ENCODE measurements at regions not wholly inside any gene's neighbourhood (a gene's known extent, or its start where the extent isn't known, plus 50 kb on each side); places are given as distances from the start of the nearest gene placed in this dataset.

DNA sequence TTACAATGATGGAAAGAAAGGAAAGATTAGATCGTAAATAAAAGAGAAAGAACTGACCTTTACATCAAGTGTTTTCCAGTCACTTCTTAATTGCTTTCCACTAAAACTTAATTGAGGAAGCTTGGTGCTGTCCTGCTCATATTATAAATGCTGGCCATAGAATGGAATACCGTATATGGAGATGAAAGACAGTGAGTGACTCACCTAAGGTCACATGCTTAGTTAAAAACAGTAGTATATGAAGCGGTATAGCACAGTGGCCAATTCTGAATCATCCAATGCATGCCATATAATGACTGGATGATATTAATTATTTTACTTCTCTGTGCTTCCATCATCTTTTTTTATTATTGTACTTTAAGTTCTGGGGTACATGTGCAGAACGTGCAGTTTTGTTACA, 482.4 kb upstream of the SGCD start:
- H3K27me3 ChIP-seq (ENCODE audit: insufficient read depth in 3 of 3, low read length in 2 of 3) = no peaks in the 10 kb centered on the region
- TF ChIP-seq, protein P1, sequence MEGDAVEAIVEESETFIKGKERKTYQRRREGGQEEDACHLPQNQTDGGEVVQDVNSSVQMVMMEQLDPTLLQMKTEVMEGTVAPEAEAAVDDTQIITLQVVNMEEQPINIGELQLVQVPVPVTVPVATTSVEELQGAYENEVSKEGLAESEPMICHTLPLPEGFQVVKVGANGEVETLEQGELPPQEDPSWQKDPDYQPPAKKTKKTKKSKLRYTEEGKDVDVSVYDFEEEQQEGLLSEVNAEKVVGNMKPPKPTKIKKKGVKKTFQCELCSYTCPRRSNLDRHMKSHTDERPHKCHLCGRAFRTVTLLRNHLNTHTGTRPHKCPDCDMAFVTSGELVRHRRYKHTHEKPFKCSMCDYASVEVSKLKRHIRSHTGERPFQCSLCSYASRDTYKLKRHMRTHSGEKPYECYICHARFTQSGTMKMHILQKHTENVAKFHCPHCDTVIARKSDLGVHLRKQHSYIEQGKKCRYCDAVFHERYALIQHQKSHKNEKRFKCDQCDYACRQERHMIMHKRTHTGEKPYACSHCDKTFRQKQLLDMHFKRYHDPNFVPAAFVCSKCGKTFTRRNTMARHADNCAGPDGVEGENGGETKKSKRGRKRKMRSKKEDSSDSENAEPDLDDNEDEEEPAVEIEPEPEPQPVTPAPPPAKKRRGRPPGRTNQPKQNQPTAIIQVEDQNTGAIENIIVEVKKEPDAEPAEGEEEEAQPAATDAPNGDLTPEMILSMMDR (IDR thresholded peaks at IDR 0.05) = no peak
- no peaks in the 10 kb centered on the region for H3K4me1 ChIP-seq
- DNase-seq (no peak), ATAC-seq (no peak)
- 80 to 86% (median 83%) methylated on average over 4 of the region's 4 CpGs for WGBS, 3 donors
- no peaks in the 10 kb centered on the region for H3K36me3 ChIP-seq (ENCODE audit: insufficient read depth in 1 of 2, low read depth in 1 of 2)
- H3K9me3 ChIP-seq = no peaks in the 10 kb centered on the region
- intact Hi-C loops (cut with DNase I) = no loop called here
- H3K27ac ChIP-seq = no peak overlapping the region
- no peak overlapping the region for H3K4me3 ChIP-seq

DNA sequence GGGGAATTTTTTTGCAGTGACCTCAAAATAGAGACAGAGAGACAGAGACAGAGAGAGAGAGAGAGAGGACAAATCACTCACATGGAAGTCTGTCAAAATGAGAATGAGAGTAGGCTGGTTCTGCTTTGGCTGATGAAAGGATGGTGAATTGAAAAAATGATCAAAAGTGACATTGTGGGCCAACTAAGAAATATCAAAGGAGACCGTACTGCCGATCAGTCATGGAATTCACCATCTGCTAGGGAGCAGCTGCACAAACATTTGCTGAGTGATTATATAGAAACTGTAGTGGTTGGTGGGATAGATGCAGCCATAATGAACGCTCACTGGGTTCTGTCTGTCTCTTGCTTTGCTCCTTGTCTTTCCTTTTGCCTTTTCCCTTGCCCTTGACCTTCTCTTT, 476.6 kb upstream of the SGCD start:
- no peaks in the 10 kb centered on the region for H3K27me3 ChIP-seq (ENCODE audit: insufficient read depth in 3 of 3, low read length in 2 of 3)
- ATAC-seq (no peak), DNase-seq (no peak)
- no peaks in the 10 kb centered on the region for H3K9me3 ChIP-seq
- 36 to 52% (median 51%) methylated on average over 3 of the region's 3 CpGs for WGBS, 3 donors
- no peak overlapping the region for H3K27ac ChIP-seq
- TF ChIP-seq, protein P1 (IDR thresholded peaks at IDR 0.05) = no peak
- H3K36me3 ChIP-seq (ENCODE audit: insufficient read depth in 1 of 2, low read depth in 1 of 2) = no peaks in the 10 kb centered on the region
- H3K4me1 ChIP-seq = no peaks in the 10 kb centered on the region
- H3K4me3 ChIP-seq = no peak overlapping the region
- intact Hi-C loops (cut with DNase I) = no loop called here

DNA sequence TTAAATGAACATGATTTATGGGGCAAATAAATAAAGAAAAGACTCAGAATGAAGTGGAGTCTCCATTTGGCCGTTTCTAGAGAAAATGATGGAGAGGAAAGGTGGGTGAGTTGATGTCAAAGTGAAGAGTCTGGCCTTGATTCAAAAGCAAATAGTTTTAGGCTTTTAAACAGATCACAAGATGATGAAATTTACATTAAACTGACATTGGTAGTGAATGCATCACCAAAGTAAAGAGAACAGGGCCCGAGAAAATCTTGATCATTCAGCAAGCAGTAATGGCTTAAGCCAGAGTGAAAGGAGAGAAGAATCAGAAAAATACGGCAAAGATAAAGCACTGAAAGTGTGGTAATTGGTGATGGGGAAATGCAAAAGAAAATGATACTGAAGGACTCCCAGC, 460.0 kb upstream of the SGCD start:
- ATAC-seq = no peak

DNA sequence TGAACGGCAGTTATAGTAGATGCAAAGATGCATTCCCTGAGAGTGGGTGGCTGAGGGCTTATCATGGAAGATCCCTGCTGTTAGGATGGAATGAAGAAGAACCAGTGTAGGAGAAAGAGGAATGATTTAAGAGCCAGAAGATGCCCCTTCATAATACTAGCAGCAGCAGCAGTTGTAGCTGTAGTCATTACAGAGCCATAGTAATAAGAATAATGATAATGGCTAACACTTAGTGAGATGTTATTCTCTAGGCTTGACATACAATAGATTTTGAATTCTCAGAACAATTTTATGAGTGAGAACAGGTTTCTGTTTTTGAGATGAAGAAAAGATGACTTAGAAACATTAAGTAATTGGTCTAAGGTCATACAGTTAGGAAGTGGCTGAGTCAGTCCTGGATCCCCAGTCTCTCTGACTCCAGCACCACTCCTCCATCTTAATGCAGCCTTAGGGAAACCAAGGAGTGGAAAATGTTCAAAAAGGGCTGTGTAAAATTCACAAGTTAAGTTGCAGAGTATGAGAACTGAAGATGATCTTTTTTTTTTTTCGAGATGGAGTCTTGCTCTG, 459.4 kb upstream of the SGCD start:
- intact Hi-C loops (cut with DNase I) = no loop called here
- Histone ChIP-seq H3K9me3 (no peaks in the 10 kb centered on the region), H3K4me3 (no peak overlapping the region), H3K27me3 (ENCODE audit: insufficient read depth in 3 of 3, low read length in 2 of 3) (no peaks in the 10 kb centered on the region), H3K27ac (no peak overlapping the region), H3K4me1 (no peaks in the 10 kb centered on the region), H3K36me3 (ENCODE audit: insufficient read depth in 1 of 2, low read depth in 1 of 2) (no peaks in the 10 kb centered on the region)
- ATAC-seq (no peak), DNase-seq (no peak)
- 85 to 90% (median 88%) methylated on average over 2 of the region's 2 CpGs for WGBS, 3 donors
- TF ChIP-seq, protein P1 (IDR thresholded peaks at IDR 0.05) = no peak

More for the DNA sequence above, 460.0 kb upstream of the SGCD start:
- 72 to 78% (median 74%) methylated on average over 3 of the region's 3 CpGs for WGBS, 3 donors
- Histone ChIP-seq H3K27me3 (ENCODE audit: insufficient read depth in 3 of 3, low read length in 2 of 3) (no peaks in the 10 kb centered on the region), H3K4me3 (no peak overlapping the region), H3K9me3 (no peaks in the 10 kb centered on the region), H3K4me1 (no peaks in the 10 kb centered on the region), H3K36me3 (ENCODE audit: insufficient read depth in 1 of 2, low read depth in 1 of 2) (no peaks in the 10 kb centered on the region), H3K27ac (no peak overlapping the region)
- DNase-seq = no peak
- TF ChIP-seq, protein P1 (IDR thresholded peaks at IDR 0.05) = no peak
- intact Hi-C loops (cut with DNase I) = no loop called here

DNA sequence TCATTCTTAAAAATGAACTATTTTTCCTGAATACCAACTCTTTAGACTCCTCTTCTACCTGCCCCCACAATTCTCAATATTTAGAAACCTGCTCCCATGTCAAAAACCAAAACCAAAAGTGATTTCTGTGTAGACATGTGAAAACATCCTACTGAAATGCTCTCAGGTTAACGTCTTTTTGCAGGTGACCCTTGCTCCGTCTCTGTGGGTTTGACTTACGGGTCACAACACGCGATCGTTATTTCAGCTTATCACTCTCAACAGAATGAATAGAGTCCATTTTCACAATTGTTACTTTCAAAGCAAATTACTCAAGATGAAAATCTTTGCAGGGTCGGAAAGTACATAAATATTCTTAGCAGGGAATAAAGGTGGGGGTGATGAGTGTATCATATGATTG, 456.3 kb upstream of the SGCD start:
- ATAC-seq = no peak
- no peak for DNase-seq
- 83 to 88% (median 83%) methylated on average over 7 of the region's 7 CpGs for WGBS, 3 donors
- TF ChIP-seq, protein P1 (IDR thresholded peaks at IDR 0.05) = no peak
- no peaks in the 10 kb centered on the region for H3K4me1 ChIP-seq
- no peaks in the 10 kb centered on the region for H3K9me3 ChIP-seq
- no peaks in the 10 kb centered on the region for H3K36me3 ChIP-seq (ENCODE audit: insufficient read depth in 1 of 2, low read depth in 1 of 2)
- H3K4me3 ChIP-seq = no peak overlapping the region
- intact Hi-C loops (cut with DNase I) = loop anchor here in 1 of 2 donors (1.0 kb wide), 1 partner anchor 26 kb away; no protein-coding TSS in a partner anchor
- H3K27ac ChIP-seq = no peak overlapping the region
- no peaks in the 10 kb centered on the region for H3K27me3 ChIP-seq (ENCODE audit: insufficient read depth in 3 of 3, low read length in 2 of 3)
